NCI-H1417 (cell line): ENCODE measurements at regions not wholly inside any gene's neighbourhood (a gene's known extent, or its start where the extent isn't known, plus 50 kb on each side); places are given as distances from the start of the nearest gene placed in this dataset.

Experiments used
- DNase-seq, 3 experiments: peaks; one replicate each; lab custom pipeline; 2025; lab: John Stamatoyannopoulos, UW

GRCh38 chr13:100855151-100855550, 180.6 kb upstream of the TMTC4 start:
- no peak for DNase-seq

DNA sequence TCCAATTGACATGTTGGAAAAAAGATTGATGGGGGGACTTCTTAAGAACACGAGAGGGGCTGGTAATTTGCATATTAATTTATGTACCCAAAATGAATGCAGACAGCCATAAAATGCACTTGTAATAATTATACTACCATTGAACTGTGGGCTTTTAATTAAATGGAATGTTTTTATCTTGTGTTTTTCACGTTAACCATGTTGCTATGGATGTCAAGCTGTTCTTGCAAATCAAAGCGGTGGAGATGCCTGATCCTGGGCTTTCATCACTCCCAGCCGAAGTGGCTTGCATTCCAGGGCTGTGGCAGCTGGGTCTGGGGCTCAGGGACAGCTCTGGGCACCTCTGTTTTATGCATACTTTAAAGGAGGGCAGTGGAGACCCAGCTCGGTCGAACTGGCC, 179.4 kb upstream of the TMTC4 start:
- DNase-seq = no peak

DNA sequence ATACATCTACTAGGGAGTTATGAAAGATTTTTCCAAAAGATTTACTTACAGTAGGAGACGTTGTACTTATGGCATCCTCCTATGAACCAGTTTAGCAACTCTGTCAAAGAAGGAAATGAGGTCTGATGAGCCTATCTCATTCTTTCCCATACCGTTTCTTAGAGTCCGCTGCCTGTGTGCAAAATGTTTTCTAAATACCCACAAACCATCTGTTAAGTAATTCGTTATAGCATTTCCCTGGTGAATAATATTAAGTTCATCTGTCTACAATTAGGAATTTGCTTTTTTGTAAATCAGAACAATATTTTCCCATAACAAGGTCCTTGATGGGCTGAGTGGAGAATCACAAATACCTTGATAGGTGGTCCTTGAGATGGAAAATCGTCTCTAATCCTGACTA, 178.8 kb upstream of the TMTC4 start:
- no peak for DNase-seq

DNA sequence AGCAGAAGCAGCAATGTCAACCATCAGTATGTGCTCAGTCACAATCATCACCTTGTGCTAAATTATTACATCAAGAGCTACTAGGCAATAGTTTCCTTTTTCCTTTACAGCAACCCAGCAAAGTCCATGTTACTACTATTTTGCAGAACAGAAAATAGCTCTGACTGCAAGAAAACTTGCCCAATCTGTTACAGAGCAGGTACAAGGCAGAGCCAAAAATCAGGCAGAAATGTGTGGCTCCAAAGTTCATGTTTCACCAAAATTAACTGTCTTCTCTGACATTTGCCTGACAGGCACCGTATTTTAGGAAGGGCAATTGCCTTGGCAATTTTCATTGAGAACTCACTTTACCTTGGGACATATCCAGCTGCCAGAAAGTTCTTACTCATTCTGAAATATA, 177.6 kb upstream of the TMTC4 start:
- DNase-seq = no peak

GRCh38 chr13:100848304-100848703, 173.7 kb upstream of the TMTC4 start:
- no peak for DNase-seq

DNA sequence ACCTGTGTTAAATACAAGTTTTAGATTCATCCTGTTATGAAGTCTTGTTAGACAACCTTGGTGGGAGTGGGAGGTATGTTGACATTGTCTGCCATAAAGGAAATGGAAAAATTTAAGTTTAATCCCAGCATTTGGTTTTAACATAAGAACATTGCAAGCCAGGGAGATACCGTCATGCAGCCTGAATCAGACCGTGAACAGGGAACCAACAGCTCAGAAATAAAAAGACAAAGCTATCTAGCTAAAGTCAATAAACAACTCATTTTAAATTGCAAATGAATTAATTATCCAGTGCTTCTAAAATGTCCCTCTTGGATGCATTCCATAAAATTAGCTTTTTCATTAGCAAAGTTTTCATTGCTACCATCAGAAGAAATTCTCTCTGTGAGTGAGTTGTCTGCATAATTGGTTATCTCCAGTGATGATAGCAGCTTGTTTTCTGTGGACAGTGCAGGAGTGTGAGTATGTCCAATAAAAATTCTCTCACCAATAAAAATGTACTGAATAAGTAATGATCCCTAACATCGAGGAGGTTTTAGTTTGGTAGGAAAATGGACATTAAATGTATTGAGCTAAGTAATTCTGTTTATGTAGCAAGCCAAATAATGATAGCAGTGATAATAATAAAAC, 170.6 kb upstream of the TMTC4 start:
- DNase-seq = no peak

DNA sequence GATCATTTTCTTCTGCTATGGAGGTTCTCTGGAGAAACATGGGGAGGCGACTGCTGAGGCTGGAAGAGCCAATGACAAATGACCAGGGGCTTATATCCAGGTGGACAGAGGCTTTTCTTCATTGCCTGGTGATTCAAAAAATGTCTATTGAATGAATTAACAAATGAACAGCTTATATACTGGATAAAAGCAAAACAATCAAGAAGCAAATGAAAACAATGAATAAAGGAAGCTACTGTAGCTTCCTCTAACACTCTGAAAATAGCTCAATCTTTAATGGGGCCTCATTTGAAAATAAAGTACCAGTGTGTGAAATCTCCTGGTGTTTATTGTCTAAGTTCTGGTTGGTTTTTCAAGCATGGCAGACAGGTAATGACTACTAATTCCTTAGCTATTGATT, 167.5 kb upstream of the TMTC4 start:
- DNase-seq = no peak

GRCh38 chr13:100838387-100838786, 163.8 kb upstream of the TMTC4 start:
- DNase-seq = no peak

DNA sequence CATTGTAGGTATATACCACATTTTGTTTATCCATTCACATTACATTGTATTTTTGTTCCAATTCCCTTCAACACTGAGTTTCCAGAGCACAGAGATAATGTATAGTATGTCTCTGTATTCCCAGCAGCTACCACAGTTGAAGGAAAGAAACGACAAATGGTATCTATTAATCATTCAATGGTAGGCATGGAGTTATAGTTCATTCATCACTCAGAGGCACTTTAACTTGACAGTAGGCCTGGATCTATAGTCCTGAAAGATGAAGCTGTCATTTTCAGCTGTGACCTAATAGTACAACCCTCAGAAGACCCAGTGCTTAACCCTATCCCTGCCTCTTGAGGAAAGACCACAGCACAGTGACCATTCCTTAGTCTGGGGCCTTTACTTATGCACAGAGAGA, 163.0 kb upstream of the TMTC4 start:
- DNase-seq = no peak

GRCh38 chr13:100836711-100837110, 162.1 kb upstream of the TMTC4 start:
- no peak for DNase-seq

- no peak for DNase-seq
Observed at GRCh38 chr13:100835695-100836094, 161.1 kb upstream of the TMTC4 start.

- DNase-seq = no peak
Observed at GRCh38 chr13:100833427-100833826, 158.8 kb upstream of the TMTC4 start.

DNA sequence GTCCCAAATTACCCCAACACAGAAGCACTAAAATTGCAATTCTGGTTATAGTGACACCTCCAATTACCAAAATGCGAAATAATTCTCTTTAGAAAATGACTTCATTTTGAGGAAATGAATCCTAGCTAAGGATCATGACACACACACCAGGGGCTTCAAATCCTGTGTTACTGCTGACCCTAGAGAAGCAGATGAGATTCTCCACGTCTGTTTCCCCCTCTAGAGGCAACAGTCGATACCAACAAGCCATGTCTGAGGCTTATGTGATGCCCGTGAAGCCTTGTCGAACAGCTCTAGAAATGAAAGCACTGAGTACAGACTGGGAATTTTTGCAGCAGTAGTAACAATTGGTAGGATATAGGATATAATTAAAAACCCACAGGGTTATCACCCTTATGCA, 153.6 kb upstream of the TMTC4 start:
- DNase-seq = peak in 1 of 3 experiments; percentile 56

DNA sequence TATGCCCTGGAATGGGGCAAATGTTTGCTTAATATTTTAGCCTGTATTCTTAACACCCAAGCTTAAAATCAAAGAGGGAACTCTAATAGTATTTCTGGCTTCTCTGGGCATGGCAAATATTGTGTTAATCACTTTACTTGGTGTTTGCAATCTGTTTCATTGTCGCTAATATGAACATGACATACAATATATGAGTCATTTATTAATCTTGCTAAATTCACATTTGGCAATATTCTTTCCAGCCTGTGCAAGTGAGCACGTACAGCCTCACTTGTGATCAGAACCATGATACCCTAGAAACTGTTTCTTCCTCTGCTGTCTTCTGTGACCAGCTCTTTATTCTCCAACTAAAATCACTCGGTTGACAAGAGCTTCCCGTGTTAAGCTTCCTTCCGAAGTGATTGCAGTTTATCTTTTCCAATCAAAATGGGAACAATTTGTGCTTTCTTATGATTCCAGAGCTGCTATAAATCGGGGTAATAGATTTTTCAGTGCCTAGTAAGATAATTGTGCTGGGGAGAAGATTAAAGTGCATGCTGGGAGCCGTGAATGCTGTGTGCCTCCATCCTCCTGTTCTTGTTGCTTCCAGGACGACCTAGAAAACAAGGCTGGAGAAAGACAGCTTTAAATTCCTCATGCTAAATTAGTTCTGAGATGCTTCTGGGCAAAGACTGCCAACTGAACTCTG, 153.0 kb upstream of the TMTC4 start:
- DNase-seq = no peak

GRCh38 chr13:100826441-100826840, 151.8 kb upstream of the TMTC4 start:
- DNase-seq = no peak

DNA sequence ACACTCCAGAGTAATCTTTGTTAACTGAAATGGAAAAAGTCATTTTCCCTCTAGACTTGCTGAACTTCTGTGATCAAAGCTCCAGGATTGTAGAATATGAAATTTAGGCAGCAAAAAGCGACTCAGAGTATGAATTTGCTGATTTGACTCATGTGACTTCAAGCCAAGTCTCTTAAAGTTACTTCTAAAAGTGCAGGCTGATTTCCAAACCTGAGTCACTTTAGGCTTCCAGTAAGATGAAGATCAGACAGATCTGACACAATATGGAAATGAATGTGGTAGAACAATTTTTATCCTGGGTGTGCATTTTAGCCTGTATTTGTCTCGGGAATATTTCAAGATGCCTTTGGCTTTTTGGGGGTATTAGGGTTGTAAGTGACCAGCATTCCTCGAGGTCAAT, 151.0 kb upstream of the TMTC4 start:
- no peak for DNase-seq

DNA sequence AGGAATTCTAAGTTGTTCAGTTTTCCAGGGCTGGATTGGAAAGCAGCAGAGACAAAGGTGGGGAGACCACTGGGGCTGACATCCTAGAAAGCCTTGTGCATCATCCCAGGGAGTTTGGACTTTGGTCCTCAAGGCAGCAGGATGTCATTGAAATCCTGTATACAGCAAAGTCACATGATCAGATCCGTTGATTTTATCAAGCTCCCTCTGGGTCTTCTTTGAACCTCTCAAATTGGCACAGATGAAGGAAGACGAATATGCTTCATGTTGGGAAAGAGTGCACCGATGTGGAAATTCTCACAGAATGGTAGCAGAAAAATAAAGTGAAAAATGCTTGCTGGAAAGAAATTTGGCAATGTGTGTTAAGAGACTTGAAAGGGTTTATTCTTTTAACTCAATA, 149.8 kb upstream of the TMTC4 start:
- DNase-seq = no peak

DNA sequence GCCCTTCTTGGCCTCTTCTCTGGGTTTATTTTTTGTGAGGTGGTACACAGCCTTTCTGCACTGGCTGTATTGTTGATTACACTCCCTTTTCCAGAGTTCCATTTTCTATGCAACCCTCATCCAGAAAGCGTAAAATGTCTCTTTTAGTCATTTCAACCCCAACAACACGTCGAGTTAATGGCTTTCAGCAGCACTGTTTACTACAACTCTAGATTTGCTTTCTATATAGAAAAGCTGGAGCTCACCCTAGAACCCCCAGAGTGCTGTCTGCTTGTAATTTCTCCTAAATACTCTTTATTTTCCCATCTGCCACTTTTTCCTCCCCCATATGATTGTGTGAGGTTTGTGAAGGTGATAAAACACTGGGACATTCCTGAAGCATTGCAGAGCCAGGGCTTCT, 148.9 kb upstream of the TMTC4 start:
- no peak for DNase-seq

DNA sequence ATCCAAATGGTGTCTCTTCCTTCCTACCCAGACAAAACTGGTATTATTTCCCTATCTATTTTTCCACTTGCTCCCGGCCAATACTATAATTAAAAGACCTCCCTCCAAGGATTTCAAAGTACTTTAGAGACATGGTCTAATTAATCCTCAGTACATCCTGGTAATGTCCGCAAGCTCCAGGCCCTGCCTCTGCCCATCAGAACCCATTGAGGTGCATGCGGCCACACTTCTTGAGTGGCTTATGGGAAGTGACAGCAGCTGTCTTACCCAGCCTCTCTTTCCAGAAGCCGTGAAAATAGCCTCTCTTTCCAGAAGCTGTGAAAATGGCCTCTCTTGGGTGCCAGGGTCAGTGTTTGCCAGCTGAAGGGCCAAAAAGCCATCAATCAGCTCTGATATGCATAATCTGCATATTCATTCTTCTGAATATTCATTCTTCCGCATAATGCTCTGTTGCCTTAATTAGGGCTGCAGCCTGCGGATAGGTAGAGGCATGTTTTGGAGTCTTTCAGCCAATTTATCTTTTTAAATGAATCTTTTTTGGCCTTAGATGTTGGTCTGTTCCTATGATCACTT, 148.4 kb upstream of the TMTC4 start:
- DNase-seq = no peak

GRCh38 chr13:100818711-100819110, 144.1 kb upstream of the TMTC4 start:
- DNase-seq = no peak

- DNase-seq = no peak
Observed at GRCh38 chr13:100817928-100818327, 143.3 kb upstream of the TMTC4 start.

DNA sequence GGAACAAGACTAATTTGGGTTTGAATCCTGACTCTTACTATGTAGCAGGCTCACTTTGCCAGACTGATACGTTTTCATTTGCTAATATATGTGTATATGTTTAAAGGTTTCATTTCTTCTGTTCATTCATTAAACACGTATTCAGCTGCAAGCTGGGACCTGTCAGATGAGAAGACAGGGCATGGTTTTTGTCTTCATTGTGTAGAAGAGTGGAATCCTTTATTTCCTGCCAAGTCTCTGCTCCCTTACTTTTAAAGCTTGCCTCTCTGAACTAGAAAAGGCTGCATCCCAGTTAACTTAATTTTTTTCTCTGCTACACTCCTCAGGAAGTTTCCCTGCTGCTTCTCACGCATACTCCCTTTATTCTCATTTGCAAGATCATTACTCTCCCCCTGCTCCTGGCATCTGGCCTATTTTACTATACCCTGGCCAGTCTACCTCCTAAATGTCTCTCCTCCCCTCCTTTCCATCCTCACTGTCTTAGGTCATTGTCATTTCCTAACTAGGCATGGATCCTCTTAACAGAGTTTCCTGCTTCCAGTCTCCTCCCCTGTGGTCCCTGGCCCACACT, 141.0 kb upstream of the TMTC4 start:
- no peak for DNase-seq

GRCh38 chr13:100812982-100813584, 138.5 kb upstream of the TMTC4 start:
- DNase-seq = no peak
